SK-N-SH (cell line): ENCODE measurements at regions not wholly inside any gene's neighbourhood (a gene's known extent, or its start where the extent isn't known, plus 50 kb on each side); places are given as distances from the start of the nearest gene placed in this dataset.

Source experiments
- CTCF ChIA-PET: fragments of 300-600, 350-600 bp; formaldehyde crosslinking; extraction: SDS; loops from one replicate; lab custom pipeline; 2021; lab: Yijun Ruan, JAX
- POLR2A ChIA-PET: fragments of 350-600 bp; sonication (Branson Sonifier 250); formaldehyde crosslinking; extraction: SDS; loops from one replicate; lab custom pipeline; 2020; ENCODE audit warnings: antibody characterized with exemption, inconsistent platforms; lab: Yijun Ruan, JAX
- DNase-seq: peaks from one replicate; pipeline ENCODE4 v3.0.0; 2012
- H2AFZ ChIP-seq: fragments of 200-600 bp; sonication (generic); 2 replicates; pipeline ENCODE4 v1.8.1; 2016; ENCODE audit warnings: antibody characterized with exemption, mild to moderate bottlenecking, low read depth
- H3F3A ChIP-seq: fragments of 200-600 bp; sonication (generic); replicated peaks from 2 replicates; pipeline ENCODE3; 2016; ENCODE audit warnings: antibody characterized with exemption, mild to moderate bottlenecking; ENCODE audit not compliant: insufficient read depth
- H3K27ac ChIP-seq, 2 experiments: fragments of 200-500 bp in 1 of 2; fragments of 200-600 bp in 1 of 2; sonication (Bioruptor generic) in 1 of 2; sonication (generic), shearing (Covaris generic) in 1 of 2; 2 replicates each; pipeline versions ENCODE4 v1.5.1 to v1.6.1; 2014 to 2016; ENCODE audit warnings: low read depth in 2 of 2, inconsistent platforms in 1 of 2, low read length in 1 of 2, mild to moderate bottlenecking in 1 of 2, mixed read lengths in 1 of 2
- H3K27me3 ChIP-seq: fragments of 200-600 bp; sonication (generic), shearing (Covaris generic); 2 replicates; pipeline ENCODE4 v1.6.1; 2016; ENCODE audit warnings: mixed run types; ENCODE audit not compliant: insufficient read depth
- H3K36me3 ChIP-seq, 2 experiments: fragments of 200-500 bp in 1 of 2; fragments of 200-600 bp in 1 of 2; sonication (Bioruptor generic) in 1 of 2; sonication (generic) in 1 of 2; replicated peaks in 1 of 2; 2 replicates each; pipeline versions ENCODE3 to v1.5.1; 2014 to 2016; ENCODE audit warnings: low read length in 1 of 2, mild to moderate bottlenecking in 1 of 2; ENCODE audit not compliant: insufficient read depth in 2 of 2, control insufficient read depth in 1 of 2
- H3K4me1 ChIP-seq, 2 experiments: fragments of 200-500 bp in 1 of 2; fragments of 200-600 bp in 1 of 2; sonication (Bioruptor generic) in 1 of 2; sonication (generic), shearing (Covaris generic) in 1 of 2; 2 replicates each; pipeline versions ENCODE4 v1.5.1 to v1.6.1; 2014 to 2016; ENCODE audit warnings: low read depth in 1 of 2, low read length in 1 of 2, mixed run types in 1 of 2; ENCODE audit not compliant: insufficient read depth in 2 of 2, control insufficient read depth in 1 of 2
- H3K4me2 ChIP-seq: fragments of 200-600 bp; sonication (generic), shearing (Covaris generic); 2 replicates; pipeline ENCODE4 v1.6.1; 2017; ENCODE audit warnings: mixed run types
- H3K4me3 ChIP-seq, 2 experiments: fragments of 200-500 bp in 1 of 2; fragments of 200-600 bp in 1 of 2; sonication (Bioruptor generic) in 1 of 2; sonication (generic), shearing (Covaris generic) in 1 of 2; 2 replicates each; pipeline versions ENCODE4 v1.5.1 to v1.8.1; 2014 to 2016; ENCODE audit warnings: low read depth in 2 of 2, inconsistent platforms in 1 of 2, low read length in 1 of 2, mild to moderate bottlenecking in 1 of 2, mixed read lengths in 1 of 2, moderate library complexity in 1 of 2
- H3K79me2 ChIP-seq: fragments of 200-600 bp; sonication (generic); 2 replicates; pipeline ENCODE4 v1.8.1; 2017; ENCODE audit warnings: mild to moderate bottlenecking; ENCODE audit not compliant: insufficient read depth
- H3K9ac ChIP-seq: fragments of 200-600 bp; sonication (generic); 2 replicates; pipeline ENCODE4 v1.6.1; 2017; ENCODE audit warnings: mixed run types
- H3K9me2 ChIP-seq: fragments of 200-600 bp; sonication (generic); 2 replicates; pipeline ENCODE4 v1.6.1; 2017; ENCODE audit warnings: mixed run types
- H3K9me3 ChIP-seq: fragments of 200-600 bp; sonication (generic); 2 replicates; pipeline ENCODE4 v1.6.1; 2017; ENCODE audit warnings: mixed run types, mild to moderate bottlenecking, moderate library complexity
- H4K20me1 ChIP-seq: fragments of 200-600 bp; sonication (generic); 2 replicates; pipeline ENCODE4 v1.6.1; 2017; ENCODE audit warnings: mild to moderate bottlenecking, mixed run types; ENCODE audit not compliant: insufficient read depth
- EP300 ChIP-seq, 2 experiments: IDR thresholded peaks; 2 replicates each; pipeline versions ENCODE4 v1.4.0 to v1.6.1; 2012; ENCODE audit warnings: borderline replicate concordance in 1 of 2, low read depth in 1 of 2, low read length in 1 of 2
- EZH2phosphoT487 ChIP-seq: fragments of 200-600 bp; sonication (generic); IDR thresholded peaks from 2 replicates; pipeline ENCODE4 v1.6.1; 2017; ENCODE audit warnings: low read depth, mixed run types, mild to moderate bottlenecking, antibody characterized with exemption, moderate library complexity, borderline replicate concordance
- FOSL2 ChIP-seq: IDR thresholded peaks from 2 replicates; pipeline ENCODE4 v1.4.0; 2012; ENCODE audit warnings: low read depth, mild to moderate bottlenecking, moderate library complexity, borderline replicate concordance
- FOXJ3 ChIP-seq: sonication (generic); formaldehyde crosslinking; IDR thresholded peaks from 2 replicates; pipeline ENCODE4 v1.5.1; 2020; ENCODE audit warnings: mild to moderate bottlenecking, missing genetic modification reagents
- FOXM1 ChIP-seq: IDR thresholded peaks from 2 replicates; pipeline ENCODE4 v1.4.0; 2012; ENCODE audit warnings: low read depth, mild to moderate bottlenecking
- GABPA ChIP-seq: IDR thresholded peaks from 2 replicates; pipeline ENCODE4 v1.4.0; 2012; ENCODE audit warnings: low read depth, mild to moderate bottlenecking
- JUND ChIP-seq: IDR thresholded peaks from 2 replicates; pipeline ENCODE4 v1.4.0; 2012
- MEF2A ChIP-seq: IDR thresholded peaks from 2 replicates; pipeline ENCODE4 v1.4.0; 2012; ENCODE audit warnings: low read depth, borderline replicate concordance
- POLR2AphosphoS5 ChIP-seq: IDR thresholded peaks from 2 replicates; pipeline ENCODE4 v1.6.1; 2012; ENCODE audit warnings: low read depth, low read length
- RAD21 ChIP-seq: IDR thresholded peaks from 2 replicates; pipeline ENCODE4 v1.6.1; 2012; ENCODE audit warnings: mild to moderate bottlenecking, low read length
- RCOR1 ChIP-seq: fragments of 150-350 bp; IDR thresholded peaks from 2 replicates; pipeline ENCODE4 v1.6.1; 2017; ENCODE audit warnings: antibody characterized with exemption, low read length
- SMC3 ChIP-seq: IDR thresholded peaks from 2 replicates; pipeline ENCODE4 v1.6.1; 2012; ENCODE audit warnings: low read depth, low read length, improper control_type of control experiment
- TAF1 ChIP-seq: IDR thresholded peaks from 2 replicates; pipeline ENCODE4 v1.6.1; 2012; ENCODE audit warnings: low read depth, mild to moderate bottlenecking, low read length, moderate library complexity, borderline replicate concordance
- TCF12 ChIP-seq: IDR thresholded peaks from 2 replicates; pipeline ENCODE4 v1.4.0; 2012
- WGBS: methylation state at CpG from one replicate; pipeline ENCODE4 v1.1.6; 2017; ENCODE audit warnings: low lambda C conversion rate; 5-methylcytosine and 5-hydroxymethylcytosine counted together
- TF ChIP-seq, protein P1 (sequence below): fragments of 200-600 bp; sonication (generic); IDR thresholded peaks from 2 replicates; pipeline ENCODE4 v1.6.1; 2017; ENCODE audit warnings: antibody characterized with exemption, mild to moderate bottlenecking, moderate library complexity
- TF ChIP-seq, protein P2 (sequence below): fragments of 150-350 bp; IDR thresholded peaks from 2 replicates; pipeline ENCODE4 v1.6.1; 2017; ENCODE audit warnings: antibody characterized with exemption, low read length, low read depth, borderline replicate concordance
- TF ChIP-seq, protein P3 (sequence below): IDR thresholded peaks from 2 replicates; pipeline ENCODE4 v1.4.0; 2012; ENCODE audit warnings: low read depth, borderline replicate concordance
- TF ChIP-seq, protein P4 (sequence below): IDR thresholded peaks from 2 replicates; pipeline ENCODE4; 2012
- TF ChIP-seq, protein P5 (sequence below): fragments of 150-350 bp; IDR thresholded peaks from 2 replicates; pipeline ENCODE4 v1.6.1; 2016; ENCODE audit warnings: mild to moderate bottlenecking, low read depth, low read length

DNA sequence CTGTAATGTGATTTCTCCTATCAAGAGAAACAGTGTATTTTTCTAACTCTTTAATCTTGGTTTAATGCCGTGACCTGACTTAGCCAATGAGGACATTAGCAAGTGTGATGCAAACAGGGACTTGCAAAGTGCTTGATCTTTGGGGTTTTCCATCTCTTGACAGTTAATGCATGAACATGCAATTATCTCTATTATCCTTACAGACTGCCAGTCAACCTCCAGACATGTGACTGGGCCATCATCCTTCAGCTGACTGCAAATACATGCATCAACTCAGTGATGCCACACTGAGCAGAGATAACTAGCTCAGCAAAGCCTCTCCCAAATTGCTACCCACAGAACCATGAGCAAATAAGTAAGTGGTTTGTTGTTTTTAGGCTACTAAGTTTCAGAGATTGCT, 409.6 kb downstream of the GPAM start:
- H3K4me2 ChIP-seq: no peak overlapping the region
- no peak overlapping the region for H3K9ac ChIP-seq
- no peak overlapping the region for H3K4me3 ChIP-seq
- POLR2A ChIA-PET: no interaction called here
- 13% methylated on average over 1 of the region's 1 CpG for WGBS
- H3K9me2 ChIP-seq: no peaks in the 10 kb centered on the region
- no peaks in the 10 kb centered on the region for H3K9me3 ChIP-seq
- H3K79me2 ChIP-seq: no peaks in the 10 kb centered on the region
- peaks cover 0 to 3% of the 10 kb centered on the region in 2 experiments; a peak in 1 of 4 replicates for H3K4me1 ChIP-seq
- no peak overlapping the region for H3K27ac ChIP-seq
- H3K27me3 ChIP-seq: no peaks in the 10 kb centered on the region
- H3K36me3 ChIP-seq: no peaks in the 10 kb centered on the region
- no peak overlapping the region for H2AFZ ChIP-seq
- TF ChIP-seq EZH2phosphoT487 (no peak), POLR2AphosphoS5 (no peak), TCF12 (no peak), EP300 (IDR thresholded peaks at IDR 0.05; ENCODE audit: borderline replicate concordance in 1 of 2, low read depth in 1 of 2, low read length in 1 of 2) (no peak), MEF2A (no peak), RCOR1 (no peak), FOXJ3 (CRISPR knock-in tag) (no peak)
- CTCF ChIA-PET: interaction anchor here (0.7 kb wide), 1 partner anchor 74 kb away, joined by 4 read pairs; no protein-coding TSS in a partner anchor
- H3F3A ChIP-seq: no peaks in the 10 kb centered on the region
- H4K20me1 ChIP-seq: no peaks in the 10 kb centered on the region
- no peak for DNase-seq

DNA sequence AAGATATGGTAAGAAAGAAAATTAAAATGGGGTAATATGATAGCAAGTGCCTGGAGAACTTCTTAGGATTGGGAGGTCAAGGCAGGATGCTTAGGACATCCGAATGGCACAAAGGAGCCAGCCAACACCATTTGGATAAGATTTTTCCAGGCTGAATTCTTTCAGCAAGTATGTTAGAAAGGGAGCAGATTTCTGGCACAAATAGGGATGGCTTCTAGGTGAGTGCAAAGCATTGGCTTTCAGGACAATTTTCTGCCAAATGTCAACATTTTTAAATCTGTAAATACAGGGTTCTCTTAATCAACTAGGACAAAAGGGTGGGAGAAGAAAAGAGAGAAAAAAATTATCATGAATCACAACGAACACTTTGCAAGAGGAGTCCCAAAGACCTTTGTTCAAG, 409.1 kb downstream of the GPAM start:
- Histone ChIP-seq H3K9ac (no peak overlapping the region), H3K27me3 (no peaks in the 10 kb centered on the region), H3K79me2 (no peaks in the 10 kb centered on the region), H3K4me1 (peaks cover 0 to 3% of the 10 kb centered on the region in 2 experiments; a peak in 1 of 4 replicates), H2AFZ (no peak overlapping the region), H3K4me3 (no peak overlapping the region), H4K20me1 (no peaks in the 10 kb centered on the region), H3K36me3 (no peaks in the 10 kb centered on the region), H3K4me2 (no peak overlapping the region), H3F3A (no peaks in the 10 kb centered on the region), H3K27ac (no peak overlapping the region), H3K9me2 (no peaks in the 10 kb centered on the region), H3K9me3 (no peaks in the 10 kb centered on the region)
- 9% methylated on average over 2 of the region's 2 CpGs for WGBS
- DNase-seq: no peak
- CTCF ChIA-PET: interaction anchor here (0.7 to 1.1 kb wide), 2 partner anchors 10 to 75 kb away, joined by 4 read pairs; no protein-coding TSS in a partner anchor
- POLR2A ChIA-PET: no interaction called here
- TF ChIP-seq FOXJ3 (CRISPR knock-in tag): no peak
- TF ChIP-seq, protein P1, sequence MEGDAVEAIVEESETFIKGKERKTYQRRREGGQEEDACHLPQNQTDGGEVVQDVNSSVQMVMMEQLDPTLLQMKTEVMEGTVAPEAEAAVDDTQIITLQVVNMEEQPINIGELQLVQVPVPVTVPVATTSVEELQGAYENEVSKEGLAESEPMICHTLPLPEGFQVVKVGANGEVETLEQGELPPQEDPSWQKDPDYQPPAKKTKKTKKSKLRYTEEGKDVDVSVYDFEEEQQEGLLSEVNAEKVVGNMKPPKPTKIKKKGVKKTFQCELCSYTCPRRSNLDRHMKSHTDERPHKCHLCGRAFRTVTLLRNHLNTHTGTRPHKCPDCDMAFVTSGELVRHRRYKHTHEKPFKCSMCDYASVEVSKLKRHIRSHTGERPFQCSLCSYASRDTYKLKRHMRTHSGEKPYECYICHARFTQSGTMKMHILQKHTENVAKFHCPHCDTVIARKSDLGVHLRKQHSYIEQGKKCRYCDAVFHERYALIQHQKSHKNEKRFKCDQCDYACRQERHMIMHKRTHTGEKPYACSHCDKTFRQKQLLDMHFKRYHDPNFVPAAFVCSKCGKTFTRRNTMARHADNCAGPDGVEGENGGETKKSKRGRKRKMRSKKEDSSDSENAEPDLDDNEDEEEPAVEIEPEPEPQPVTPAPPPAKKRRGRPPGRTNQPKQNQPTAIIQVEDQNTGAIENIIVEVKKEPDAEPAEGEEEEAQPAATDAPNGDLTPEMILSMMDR: no peak
- no peak for TF ChIP-seq SMC3
- TF ChIP-seq EP300 (IDR thresholded peaks at IDR 0.05; ENCODE audit: borderline replicate concordance in 1 of 2, low read depth in 1 of 2, low read length in 1 of 2): no peak
- TF ChIP-seq FOXM1: no peak
- TF ChIP-seq GABPA: no peak
- TF ChIP-seq, protein P2, sequence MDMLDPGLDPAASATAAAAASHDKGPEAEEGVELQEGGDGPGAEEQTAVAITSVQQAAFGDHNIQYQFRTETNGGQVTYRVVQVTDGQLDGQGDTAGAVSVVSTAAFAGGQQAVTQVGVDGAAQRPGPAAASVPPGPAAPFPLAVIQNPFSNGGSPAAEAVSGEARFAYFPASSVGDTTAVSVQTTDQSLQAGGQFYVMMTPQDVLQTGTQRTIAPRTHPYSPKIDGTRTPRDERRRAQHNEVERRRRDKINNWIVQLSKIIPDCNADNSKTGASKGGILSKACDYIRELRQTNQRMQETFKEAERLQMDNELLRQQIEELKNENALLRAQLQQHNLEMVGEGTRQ: no peak
- no peak for TF ChIP-seq MEF2A
- TF ChIP-seq JUND: no peak
- TF ChIP-seq TCF12: no peak
- TF ChIP-seq POLR2AphosphoS5: no peak
- TF ChIP-seq, protein P3, sequence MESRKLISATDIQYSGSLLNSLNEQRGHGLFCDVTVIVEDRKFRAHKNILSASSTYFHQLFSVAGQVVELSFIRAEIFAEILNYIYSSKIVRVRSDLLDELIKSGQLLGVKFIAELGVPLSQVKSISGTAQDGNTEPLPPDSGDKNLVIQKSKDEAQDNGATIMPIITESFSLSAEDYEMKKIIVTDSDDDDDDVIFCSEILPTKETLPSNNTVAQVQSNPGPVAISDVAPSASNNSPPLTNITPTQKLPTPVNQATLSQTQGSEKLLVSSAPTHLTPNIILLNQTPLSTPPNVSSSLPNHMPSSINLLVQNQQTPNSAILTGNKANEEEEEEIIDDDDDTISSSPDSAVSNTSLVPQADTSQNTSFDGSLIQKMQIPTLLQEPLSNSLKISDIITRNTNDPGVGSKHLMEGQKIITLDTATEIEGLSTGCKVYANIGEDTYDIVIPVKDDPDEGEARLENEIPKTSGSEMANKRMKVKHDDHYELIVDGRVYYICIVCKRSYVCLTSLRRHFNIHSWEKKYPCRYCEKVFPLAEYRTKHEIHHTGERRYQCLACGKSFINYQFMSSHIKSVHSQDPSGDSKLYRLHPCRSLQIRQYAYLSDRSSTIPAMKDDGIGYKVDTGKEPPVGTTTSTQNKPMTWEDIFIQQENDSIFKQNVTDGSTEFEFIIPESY: no peak
- no peak for TF ChIP-seq TAF1
- no peak for TF ChIP-seq RAD21
- TF ChIP-seq, protein P4, sequence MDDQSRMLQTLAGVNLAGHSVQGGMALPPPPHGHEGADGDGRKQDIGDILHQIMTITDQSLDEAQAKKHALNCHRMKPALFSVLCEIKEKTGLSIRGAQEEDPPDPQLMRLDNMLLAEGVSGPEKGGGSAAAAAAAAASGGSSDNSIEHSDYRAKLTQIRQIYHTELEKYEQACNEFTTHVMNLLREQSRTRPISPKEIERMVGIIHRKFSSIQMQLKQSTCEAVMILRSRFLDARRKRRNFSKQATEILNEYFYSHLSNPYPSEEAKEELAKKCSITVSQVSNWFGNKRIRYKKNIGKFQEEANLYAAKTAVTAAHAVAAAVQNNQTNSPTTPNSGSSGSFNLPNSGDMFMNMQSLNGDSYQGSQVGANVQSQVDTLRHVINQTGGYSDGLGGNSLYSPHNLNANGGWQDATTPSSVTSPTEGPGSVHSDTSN: no peak
- no peak for TF ChIP-seq FOSL2
- TF ChIP-seq, protein P5, sequence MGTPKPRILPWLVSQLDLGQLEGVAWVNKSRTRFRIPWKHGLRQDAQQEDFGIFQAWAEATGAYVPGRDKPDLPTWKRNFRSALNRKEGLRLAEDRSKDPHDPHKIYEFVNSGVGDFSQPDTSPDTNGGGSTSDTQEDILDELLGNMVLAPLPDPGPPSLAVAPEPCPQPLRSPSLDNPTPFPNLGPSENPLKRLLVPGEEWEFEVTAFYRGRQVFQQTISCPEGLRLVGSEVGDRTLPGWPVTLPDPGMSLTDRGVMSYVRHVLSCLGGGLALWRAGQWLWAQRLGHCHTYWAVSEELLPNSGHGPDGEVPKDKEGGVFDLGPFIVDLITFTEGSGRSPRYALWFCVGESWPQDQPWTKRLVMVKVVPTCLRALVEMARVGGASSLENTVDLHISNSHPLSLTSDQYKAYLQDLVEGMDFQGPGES: no peak
